Left ventricle myocardium inferior (tissue), 1 donor: ENCODE measurements at regions not wholly inside any gene's neighbourhood (a gene's known extent, or its start where the extent isn't known, plus 50 kb on each side); places are given as distances from the start of the nearest gene placed in this dataset.

Experiments used
- DNase-seq: peaks from one replicate; pipeline ENCODE4 v3.0.0-alpha.2; 2020
- H3K27ac ChIP-seq: fragments of 200-600 bp; replicated peaks from 2 replicates; pipeline ENCODE4 v1.8.0; 2021
- H3K27me3 ChIP-seq: fragments of 200-600 bp; 2 replicates; pipeline ENCODE4 v1.8.0; 2021; ENCODE audit warnings: low read depth
- H3K36me3 ChIP-seq: fragments of 200-600 bp; 2 replicates; pipeline ENCODE4 v1.8.0; 2021
- H3K4me1 ChIP-seq: fragments of 200-600 bp; 2 replicates; pipeline ENCODE4 v1.8.0; 2021
- H3K4me3 ChIP-seq: fragments of 200-600 bp; 2 replicates; pipeline ENCODE4 v1.8.0; 2021; ENCODE audit warnings: mild to moderate bottlenecking, moderate library complexity
- H3K9me3 ChIP-seq: fragments of 200-600 bp; replicated peaks from 2 replicates; pipeline ENCODE4 v1.8.0; 2021
- CTCF ChIP-seq: fragments of 200-600 bp; IDR thresholded peaks from 2 replicates; pipeline ENCODE4 v1.8.0; 2021; ENCODE audit warnings: antibody characterized with exemption, mild to moderate bottlenecking, borderline replicate concordance
- intact Hi-C: fragments of 100-400 bp; cut with micrococcal nuclease; formaldehyde crosslinking; loops from one replicate; pipeline ENCODE4 v1.11.0; 2022
- donor health status: DM: no; HTN: yes; CAD: no; lungs with severe emphysema.

- no peaks in the 10 kb centered on the region for H3K27me3 ChIP-seq
- intact Hi-C loops: no loop called here
- no peak overlapping the region for H3K27ac ChIP-seq
- H3K4me1 ChIP-seq: no peaks in the 10 kb centered on the region
- no peaks in the 10 kb centered on the region for H3K36me3 ChIP-seq
- no peak for TF ChIP-seq CTCF
- no peak for DNase-seq
- no peaks in the 10 kb centered on the region for H3K9me3 ChIP-seq
- no peak overlapping the region for H3K4me3 ChIP-seq
Observed at GRCh38 chr1:196001188-196001587, 607.1 kb downstream of the KCNT2 start.

GRCh38 chr1:195999022-195999421 lies 609.2 kb downstream of the KCNT2 start:
- H3K36me3 ChIP-seq: no peaks in the 10 kb centered on the region
- H3K4me3 ChIP-seq: no peak overlapping the region
- no peak for DNase-seq
- H3K4me1 ChIP-seq: no peaks in the 10 kb centered on the region
- no peak overlapping the region for H3K27ac ChIP-seq
- H3K27me3 ChIP-seq: no peaks in the 10 kb centered on the region
- no peaks in the 10 kb centered on the region for H3K9me3 ChIP-seq
- intact Hi-C loops: no loop called here
- no peak for TF ChIP-seq CTCF

DNA sequence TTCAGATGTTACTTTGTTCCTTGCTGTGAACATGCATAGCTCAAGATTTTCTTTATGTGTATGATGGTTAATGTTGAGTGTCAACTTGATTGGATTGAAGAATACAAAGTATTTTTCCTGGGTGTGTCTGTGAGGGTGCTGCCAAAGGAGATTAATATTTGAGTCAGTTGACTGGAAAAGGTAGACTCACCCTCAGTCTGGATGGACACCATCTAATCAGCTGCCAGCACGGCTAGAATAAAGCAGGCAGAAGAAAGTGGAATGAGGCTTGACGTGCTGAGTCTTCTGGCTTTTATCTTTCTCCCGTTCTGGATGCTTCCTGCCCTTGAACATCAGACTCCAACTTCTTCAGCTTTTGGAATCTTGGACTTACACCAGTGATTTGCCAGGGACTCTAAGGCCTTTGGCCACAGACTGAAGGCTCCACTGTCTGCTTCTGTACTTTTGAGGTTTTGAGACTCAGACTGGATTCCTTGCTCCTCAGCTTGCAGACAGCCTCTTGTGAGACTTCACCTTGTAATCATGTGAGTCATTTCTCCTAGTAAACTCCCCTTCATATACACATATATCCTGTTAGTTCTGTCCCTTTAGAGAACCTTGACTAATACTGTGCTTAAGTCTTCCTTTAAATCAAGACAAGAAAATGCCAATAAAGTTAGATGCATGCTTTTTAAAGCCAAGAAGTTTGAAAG lies 626.6 kb downstream of the KCNT2 start:
- H3K27ac ChIP-seq: no peak overlapping the region
- H3K4me1 ChIP-seq: no peaks in the 10 kb centered on the region
- no peak for TF ChIP-seq CTCF
- intact Hi-C loops: no loop called here
- H3K4me3 ChIP-seq: no peak overlapping the region
- H3K27me3 ChIP-seq: no peaks in the 10 kb centered on the region
- H3K9me3 ChIP-seq: no peaks in the 10 kb centered on the region
- no peak for DNase-seq
- H3K36me3 ChIP-seq: no peaks in the 10 kb centered on the region

DNA sequence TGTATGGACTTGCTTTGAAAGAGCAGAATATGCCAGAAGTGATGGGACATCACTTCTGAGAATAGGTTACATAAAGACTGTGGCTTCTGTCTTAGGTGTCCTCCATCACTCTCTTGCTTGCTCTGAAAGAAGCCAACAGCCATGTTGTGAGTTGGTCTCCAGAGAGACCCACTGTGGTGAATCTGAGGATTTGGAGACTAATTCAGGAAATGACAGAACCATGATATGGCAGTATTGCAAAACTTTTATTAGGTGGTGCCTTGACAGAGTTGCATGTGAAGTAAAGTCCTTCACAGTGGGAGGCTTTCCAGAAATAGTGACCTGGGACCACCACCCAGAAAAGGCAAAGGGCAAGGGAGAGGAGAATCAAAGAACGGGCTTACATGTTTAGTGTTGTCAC lies 628.6 kb downstream of the KCNT2 start:
- H3K4me3 ChIP-seq: no peak overlapping the region
- H3K27ac ChIP-seq: no peak overlapping the region
- DNase-seq: no peak
- no peaks in the 10 kb centered on the region for H3K4me1 ChIP-seq
- no peaks in the 10 kb centered on the region for H3K9me3 ChIP-seq
- intact Hi-C loops: no loop called here
- H3K27me3 ChIP-seq: no peaks in the 10 kb centered on the region
- H3K36me3 ChIP-seq: no peaks in the 10 kb centered on the region
- TF ChIP-seq CTCF: no peak

DNA sequence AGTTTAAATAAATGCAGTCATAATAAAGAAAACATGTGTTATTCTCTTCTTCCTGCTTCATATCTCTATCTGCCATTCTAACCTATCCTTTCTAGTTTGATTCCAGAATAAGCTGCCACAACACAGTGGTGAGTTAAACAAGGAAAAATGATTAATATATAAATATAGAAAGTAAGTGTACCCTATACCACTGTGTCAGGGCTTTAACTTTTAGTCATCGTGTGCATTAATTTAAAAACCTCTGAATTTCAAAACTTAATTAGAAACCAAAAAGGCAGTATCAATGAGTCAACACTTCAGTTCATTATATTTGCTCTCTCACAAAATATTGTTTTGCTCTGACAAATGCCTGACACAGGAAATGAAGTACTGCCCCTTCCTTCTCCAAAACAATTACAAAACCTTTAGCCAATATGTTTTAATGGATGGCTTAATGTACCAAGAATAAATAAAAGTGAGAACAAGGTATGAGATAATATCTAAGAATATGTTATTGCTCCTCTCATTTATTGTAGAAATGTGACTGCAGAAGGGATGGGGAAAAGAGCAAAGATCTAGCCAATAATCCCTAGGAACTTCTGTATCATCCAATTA lies 634.8 kb downstream of the KCNT2 start:
- no peak for DNase-seq
- Histone ChIP-seq H3K4me3 (no peak overlapping the region), H3K9me3 (no peaks in the 10 kb centered on the region), H3K4me1 (no peaks in the 10 kb centered on the region), H3K27ac (no peak overlapping the region), H3K27me3 (no peaks in the 10 kb centered on the region), H3K36me3 (no peaks in the 10 kb centered on the region)
- TF ChIP-seq CTCF: no peak
- intact Hi-C loops: no loop called here
